Osteocyte (in vitro differentiated cells): ENCODE measurements at regions not wholly inside any gene's neighbourhood (a gene's known extent, or its start where the extent isn't known, plus 50 kb on each side); places are given as distances from the start of the nearest gene placed in this dataset.

Experiments
- DNase-seq: peaks from one replicate; pipeline ENCODE4 v3.0.0; 2021; ENCODE audit warnings: mixed read lengths; ENCODE audit not compliant: unreplicated experiment; ENCODE audit errors: extremely low spot score
- H3K27ac Mint-ChIP-seq: one replicate; pipeline ENCODE4 v1.8.0; 2021; ENCODE audit warnings: mild to moderate bottlenecking, mixed read lengths; ENCODE audit not compliant: unreplicated experiment
- H3K27me3 Mint-ChIP-seq: one replicate; pipeline ENCODE4 v1.8.0; 2021; ENCODE audit warnings: mixed read lengths; ENCODE audit not compliant: unreplicated experiment
- H3K36me3 Mint-ChIP-seq: one replicate; pipeline ENCODE4 v1.8.0; 2021; ENCODE audit warnings: mixed read lengths; ENCODE audit not compliant: unreplicated experiment
- H3K4me1 Mint-ChIP-seq: one replicate; pipeline ENCODE4 v1.8.0; 2021; ENCODE audit warnings: mixed read lengths; ENCODE audit not compliant: unreplicated experiment
- H3K4me3 Mint-ChIP-seq: one replicate; pipeline ENCODE4 v1.8.0; 2021; ENCODE audit warnings: mild to moderate bottlenecking, moderate library complexity, mixed read lengths; ENCODE audit not compliant: unreplicated experiment
- H3K9me3 Mint-ChIP-seq: one replicate; pipeline ENCODE4 v1.8.0; 2021; ENCODE audit warnings: mixed read lengths; ENCODE audit not compliant: unreplicated experiment
- TF ChIP-seq, protein P1 (sequence below): fragments of 200-600 bp; sonication (generic); IDR thresholded peaks from 2 replicates; pipeline ENCODE4 v1.5.0; 2021; ENCODE audit warnings: antibody characterized with exemption, mild to moderate bottlenecking, moderate library complexity

DNA sequence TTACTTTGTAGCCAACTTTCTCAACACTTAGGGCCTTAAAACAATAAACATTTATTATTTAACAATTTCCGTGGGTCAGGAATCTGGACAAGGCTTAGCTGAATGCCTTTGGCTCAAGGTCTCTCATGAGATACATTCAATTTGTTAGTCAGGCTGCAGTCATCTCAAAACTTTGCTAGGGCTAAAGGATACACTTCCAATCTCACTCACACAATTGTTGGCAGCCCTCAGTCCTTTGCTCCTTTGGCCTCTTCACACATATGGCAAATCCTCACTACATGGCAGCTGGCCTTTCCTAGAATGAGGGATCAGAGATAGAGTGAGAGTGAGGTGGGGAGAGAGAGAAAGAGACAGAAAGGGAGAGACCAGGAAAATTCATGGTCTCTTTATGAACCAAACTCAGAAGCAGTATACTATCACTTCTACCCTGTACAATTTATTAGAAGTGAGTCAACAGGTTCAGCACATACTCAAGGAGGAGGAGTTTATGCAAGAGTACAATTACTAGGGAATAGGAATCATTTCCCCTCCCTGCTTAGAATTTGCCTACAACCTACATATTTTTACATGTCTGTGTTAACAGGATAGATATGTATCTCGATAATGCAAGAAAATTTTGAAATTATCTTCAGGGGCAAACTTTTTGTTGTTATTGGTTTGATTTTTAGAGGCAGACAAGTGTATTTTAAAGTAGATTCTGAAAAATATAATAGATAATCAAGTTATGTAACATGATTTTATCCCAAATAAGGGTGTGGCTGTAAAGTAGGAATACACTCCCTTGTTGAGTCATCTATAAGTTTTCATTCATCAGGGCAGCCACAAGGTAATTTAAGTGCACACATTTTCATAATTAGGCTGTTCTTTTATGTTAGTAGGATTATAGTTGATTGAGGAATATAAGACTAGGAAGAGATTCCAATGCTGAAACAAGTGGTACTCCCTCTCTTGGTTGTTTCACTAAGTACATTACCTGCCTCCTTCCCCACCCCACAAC, 85.9 kb upstream of the HMGCLL1 start:
- no peak for DNase-seq
- Mint-ChIP-seq H3K4me3 (no peak overlapping the region), H3K9me3 (peaks cover 32% of the 10 kb centered on the region), H3K36me3 (peaks cover 7% of the 10 kb centered on the region), H3K27ac (no peak overlapping the region), H3K27me3 (no peaks in the 10 kb centered on the region), H3K4me1 (peaks cover 29% of the 10 kb centered on the region)
- TF ChIP-seq, protein P1, sequence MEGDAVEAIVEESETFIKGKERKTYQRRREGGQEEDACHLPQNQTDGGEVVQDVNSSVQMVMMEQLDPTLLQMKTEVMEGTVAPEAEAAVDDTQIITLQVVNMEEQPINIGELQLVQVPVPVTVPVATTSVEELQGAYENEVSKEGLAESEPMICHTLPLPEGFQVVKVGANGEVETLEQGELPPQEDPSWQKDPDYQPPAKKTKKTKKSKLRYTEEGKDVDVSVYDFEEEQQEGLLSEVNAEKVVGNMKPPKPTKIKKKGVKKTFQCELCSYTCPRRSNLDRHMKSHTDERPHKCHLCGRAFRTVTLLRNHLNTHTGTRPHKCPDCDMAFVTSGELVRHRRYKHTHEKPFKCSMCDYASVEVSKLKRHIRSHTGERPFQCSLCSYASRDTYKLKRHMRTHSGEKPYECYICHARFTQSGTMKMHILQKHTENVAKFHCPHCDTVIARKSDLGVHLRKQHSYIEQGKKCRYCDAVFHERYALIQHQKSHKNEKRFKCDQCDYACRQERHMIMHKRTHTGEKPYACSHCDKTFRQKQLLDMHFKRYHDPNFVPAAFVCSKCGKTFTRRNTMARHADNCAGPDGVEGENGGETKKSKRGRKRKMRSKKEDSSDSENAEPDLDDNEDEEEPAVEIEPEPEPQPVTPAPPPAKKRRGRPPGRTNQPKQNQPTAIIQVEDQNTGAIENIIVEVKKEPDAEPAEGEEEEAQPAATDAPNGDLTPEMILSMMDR = no peak

DNA sequence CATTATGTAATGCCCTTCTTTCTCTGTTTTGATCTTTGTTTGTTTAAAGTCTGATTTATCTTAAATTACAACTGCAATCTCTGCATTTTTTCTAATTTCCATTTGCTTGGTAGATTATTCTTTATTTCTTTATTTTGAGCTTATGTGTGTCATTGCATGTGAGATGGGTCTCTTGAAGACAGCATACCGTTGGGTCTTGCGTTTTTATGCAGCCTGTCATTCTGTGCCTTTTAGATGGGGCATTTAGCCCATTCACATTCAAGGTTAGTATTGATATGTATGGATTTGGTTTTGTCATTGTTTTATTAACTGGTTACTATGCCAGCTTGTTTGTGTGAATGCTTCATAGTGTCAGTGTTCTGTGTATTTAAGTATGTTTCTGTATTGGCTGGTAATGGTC, 84.9 kb upstream of the HMGCLL1 start:
- no peak for DNase-seq
- Mint-ChIP-seq H3K4me3 (no peak overlapping the region), H3K9me3 (peaks cover 32% of the 10 kb centered on the region), H3K27ac (no peak overlapping the region), H3K36me3 (peaks cover 7% of the 10 kb centered on the region), H3K4me1 (peaks cover 29% of the 10 kb centered on the region), H3K27me3 (no peaks in the 10 kb centered on the region)
- TF ChIP-seq, protein P1 = no peak

DNA sequence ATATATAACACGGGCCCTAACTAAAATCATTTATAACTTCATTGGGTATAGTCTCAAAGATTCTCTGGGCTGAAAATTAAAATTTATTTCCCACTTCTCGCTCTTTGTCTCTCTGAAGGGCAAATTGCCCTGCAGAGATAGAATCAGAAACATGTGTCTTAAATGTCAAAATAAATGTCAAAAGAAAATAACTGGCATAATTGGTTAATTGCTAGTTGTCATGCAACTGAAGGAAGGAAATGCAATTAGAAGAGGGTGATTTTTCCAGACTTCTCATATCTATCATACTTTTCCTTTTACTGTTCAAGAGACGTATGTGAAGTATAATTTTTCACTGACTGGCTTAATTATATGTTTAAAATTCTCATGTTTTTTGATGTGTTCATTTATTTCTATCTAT, 80.3 kb upstream of the HMGCLL1 start:
- Mint-ChIP-seq H3K27ac (no peak overlapping the region), H3K9me3 (peaks cover 32% of the 10 kb centered on the region), H3K4me1 (peaks cover 12% of the 10 kb centered on the region), H3K36me3 (peaks cover 7% of the 10 kb centered on the region), H3K4me3 (no peak overlapping the region), H3K27me3 (no peaks in the 10 kb centered on the region)
- no peak for DNase-seq
- TF ChIP-seq, protein P1 = no peak

DNA sequence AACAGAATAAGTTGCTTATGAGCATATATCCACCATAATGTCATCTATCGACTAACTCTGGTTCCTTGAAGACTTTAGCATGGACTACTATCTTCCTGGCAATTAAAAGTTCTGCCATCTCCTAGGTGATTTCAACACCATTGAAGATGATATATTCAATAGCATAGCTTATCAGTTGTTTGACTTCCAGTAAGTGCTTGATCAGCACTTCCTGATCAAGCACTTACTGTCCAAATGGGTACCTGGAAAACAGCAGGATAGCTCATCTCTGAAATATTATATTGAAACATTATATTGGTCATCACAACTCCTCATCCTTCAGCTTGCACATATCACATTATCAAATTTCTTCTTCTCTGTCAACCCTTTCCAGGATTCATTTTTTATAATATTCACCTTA, 75.5 kb upstream of the HMGCLL1 start:
- TF ChIP-seq, protein P1 = no peak
- Mint-ChIP-seq H3K9me3 (no peaks in the 10 kb centered on the region), H3K4me1 (peaks cover 12% of the 10 kb centered on the region), H3K27me3 (no peaks in the 10 kb centered on the region), H3K27ac (no peak overlapping the region), H3K36me3 (no peaks in the 10 kb centered on the region), H3K4me3 (no peak overlapping the region)
- DNase-seq = no peak

DNA sequence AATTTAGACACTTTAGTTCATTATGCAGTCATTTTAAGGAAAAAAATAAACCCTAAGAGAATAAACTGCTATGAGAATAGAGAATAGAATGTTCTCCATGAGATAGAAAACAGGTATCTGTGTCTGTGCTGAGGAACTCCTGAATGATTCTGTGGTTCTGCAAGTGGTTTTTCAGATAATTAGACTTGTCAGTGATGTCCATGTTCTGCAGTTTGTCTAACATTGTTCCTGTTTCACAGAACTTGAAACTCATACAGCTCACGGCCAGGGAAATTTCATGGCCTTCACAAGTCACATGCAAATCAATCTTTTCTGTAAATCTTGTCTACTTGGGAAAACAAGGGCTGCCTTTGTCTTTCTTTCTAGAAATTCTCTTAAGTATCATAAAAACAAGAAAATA, 73.4 kb upstream of the HMGCLL1 start:
- no peak overlapping the region for H3K27ac Mint-ChIP-seq
- H3K4me3 Mint-ChIP-seq = no peak overlapping the region
- TF ChIP-seq, protein P1 = no peak

More for the DNA sequence above, 73.4 kb upstream of the HMGCLL1 start:
- no peak for DNase-seq
- Mint-ChIP-seq H3K36me3 (no peaks in the 10 kb centered on the region), H3K27me3 (no peaks in the 10 kb centered on the region), H3K4me1 (peaks cover 5% of the 10 kb centered on the region), H3K9me3 (no peaks in the 10 kb centered on the region)
